GM13977 (cell line): ENCODE measurements at regions not wholly inside any gene's neighbourhood (a gene's known extent, or its start where the extent isn't known, plus 50 kb on each side); places are given as distances from the start of the nearest gene placed in this dataset.

Experiments
- DNase-seq: peaks from one replicate; pipeline ENCODE4 v3.0.0; 2012; ENCODE audit warnings: low spot score
- in situ Hi-C: fragments of 300-500 bp; cut with MboI; formaldehyde crosslinking; loops from one replicate; pipeline ENCODE4 v1.12.0; 2022; ENCODE audit warnings: low sequenced_read_pairs, low pct_unique_long_range_greater_than_20kb, mixed read lengths, inconsistent platforms; ENCODE audit not compliant: unreplicated experiment
- TF ChIP-seq, protein P1 (sequence below): IDR thresholded peaks from 2 replicates; pipeline ENCODE4 v1.5.1; 2012; ENCODE audit warnings: mild to moderate bottlenecking, control low read depth; ENCODE audit not compliant: insufficient read depth; ENCODE audit errors: extremely low read depth, missing control alignments

DNA sequence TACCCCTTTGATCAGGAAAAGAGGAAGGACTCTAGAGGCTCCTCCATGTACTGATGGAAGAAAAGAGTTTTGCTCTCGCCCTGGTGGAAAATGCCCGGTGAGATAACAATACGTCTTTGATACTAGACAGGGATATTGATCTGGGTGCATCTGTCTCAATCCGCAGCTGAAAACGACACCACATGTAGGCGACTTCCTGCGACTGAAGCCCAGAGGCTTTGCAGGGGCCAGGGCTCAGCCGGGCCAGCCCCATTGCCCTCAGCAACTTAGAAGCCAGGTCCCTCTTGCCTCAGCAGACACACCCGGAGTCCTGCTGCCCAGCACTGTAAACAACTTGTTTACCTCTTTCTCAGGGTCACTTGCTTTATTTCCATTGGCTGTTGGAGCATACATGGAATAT, 409.4 kb downstream of the IRS2 start:
- no peak for DNase-seq
- in situ Hi-C loops: no loop called here
- TF ChIP-seq, protein P1, sequence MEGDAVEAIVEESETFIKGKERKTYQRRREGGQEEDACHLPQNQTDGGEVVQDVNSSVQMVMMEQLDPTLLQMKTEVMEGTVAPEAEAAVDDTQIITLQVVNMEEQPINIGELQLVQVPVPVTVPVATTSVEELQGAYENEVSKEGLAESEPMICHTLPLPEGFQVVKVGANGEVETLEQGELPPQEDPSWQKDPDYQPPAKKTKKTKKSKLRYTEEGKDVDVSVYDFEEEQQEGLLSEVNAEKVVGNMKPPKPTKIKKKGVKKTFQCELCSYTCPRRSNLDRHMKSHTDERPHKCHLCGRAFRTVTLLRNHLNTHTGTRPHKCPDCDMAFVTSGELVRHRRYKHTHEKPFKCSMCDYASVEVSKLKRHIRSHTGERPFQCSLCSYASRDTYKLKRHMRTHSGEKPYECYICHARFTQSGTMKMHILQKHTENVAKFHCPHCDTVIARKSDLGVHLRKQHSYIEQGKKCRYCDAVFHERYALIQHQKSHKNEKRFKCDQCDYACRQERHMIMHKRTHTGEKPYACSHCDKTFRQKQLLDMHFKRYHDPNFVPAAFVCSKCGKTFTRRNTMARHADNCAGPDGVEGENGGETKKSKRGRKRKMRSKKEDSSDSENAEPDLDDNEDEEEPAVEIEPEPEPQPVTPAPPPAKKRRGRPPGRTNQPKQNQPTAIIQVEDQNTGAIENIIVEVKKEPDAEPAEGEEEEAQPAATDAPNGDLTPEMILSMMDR: no peak

DNA sequence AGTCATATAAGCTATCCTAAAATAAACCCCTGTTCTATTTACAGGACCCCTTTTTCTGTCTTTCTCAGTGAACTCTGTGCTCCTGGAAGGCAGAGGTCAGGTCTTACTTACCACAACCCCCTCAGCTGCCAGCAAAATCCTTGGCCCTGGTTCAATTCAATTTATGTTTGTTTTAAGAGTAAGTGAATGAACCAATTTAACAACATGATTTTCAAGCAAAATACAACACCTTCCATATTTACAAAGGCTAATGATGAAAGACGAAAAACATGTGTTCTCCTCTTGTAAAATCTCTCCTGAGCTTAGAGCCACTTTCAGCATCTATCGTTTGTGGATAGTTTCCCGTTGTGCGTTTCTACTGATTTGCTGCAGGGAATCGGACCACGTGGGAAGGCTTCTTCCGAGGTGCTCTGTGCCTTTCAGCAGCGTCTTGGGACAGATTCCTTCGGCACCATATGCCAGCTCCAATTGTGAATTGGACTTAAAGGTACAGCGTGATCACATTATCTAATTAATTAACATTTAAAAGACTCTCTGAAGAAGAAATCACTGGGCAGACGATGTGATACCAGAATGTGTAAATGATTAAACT, 411.7 kb downstream of the IRS2 start:
- in situ Hi-C loops: no loop called here
- TF ChIP-seq, protein P1: no peak
- no peak for DNase-seq

DNA sequence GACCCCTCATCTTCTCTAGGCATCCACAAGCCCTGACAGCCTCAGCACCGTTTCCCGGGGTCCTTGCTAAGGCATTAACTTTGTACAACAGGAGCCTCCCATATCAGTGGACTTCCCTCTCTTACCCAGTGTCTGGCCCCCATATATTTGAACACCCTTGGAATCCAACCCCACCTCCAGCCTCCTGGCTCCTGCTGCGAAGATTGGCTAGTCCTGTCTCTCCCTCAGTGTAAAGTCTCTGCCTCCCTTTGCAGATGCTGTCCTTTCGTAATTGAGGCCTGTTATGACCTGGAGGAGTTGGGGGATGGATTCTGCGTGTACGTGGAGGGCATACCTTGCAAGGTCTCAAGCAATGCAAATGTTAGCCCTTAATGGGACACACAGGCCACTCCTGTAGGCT, 413.7 kb downstream of the IRS2 start:
- in situ Hi-C loops: no loop called here
- TF ChIP-seq, protein P1: no peak
- DNase-seq: no peak

DNA sequence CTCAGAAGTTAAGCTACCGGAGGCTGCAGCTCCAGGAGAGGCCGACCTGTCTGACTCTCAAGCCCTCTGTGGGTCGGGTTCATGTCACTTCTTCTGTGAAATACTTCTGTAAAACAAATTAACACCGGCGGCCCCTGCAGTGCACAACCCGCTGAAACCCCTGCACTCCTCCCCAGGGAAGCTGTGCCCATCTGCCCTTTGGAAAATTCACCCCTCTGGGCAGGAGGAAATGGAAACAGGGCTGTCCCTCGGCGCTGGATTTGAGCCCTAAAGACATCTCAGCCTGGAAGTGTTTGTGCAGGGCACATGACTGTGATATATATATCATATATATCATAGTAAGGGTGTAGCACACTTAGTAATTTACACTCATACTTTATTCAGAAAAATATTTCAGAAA, 415.3 kb downstream of the IRS2 start:
- in situ Hi-C loops: no loop called here
- TF ChIP-seq, protein P1: no peak
- DNase-seq: no peak

DNA sequence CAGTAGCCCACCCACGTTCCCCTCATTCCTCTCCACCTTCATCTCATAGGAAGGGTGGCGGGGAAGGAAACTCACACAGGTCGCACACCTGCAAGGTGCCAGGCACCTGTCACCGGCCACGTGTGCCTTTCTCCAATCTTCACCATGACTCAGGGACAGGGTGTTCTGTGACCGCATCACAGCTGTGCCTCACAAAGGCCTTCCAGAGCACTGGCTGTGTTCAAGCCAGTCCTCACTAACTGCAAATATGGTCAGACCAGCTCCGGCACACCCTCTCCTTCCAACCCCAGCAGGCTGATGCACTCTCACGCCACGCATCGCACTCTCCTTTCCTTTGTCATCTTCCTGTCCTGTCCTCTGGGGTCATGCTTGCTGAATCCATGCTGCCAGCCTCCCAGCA, 415.9 kb downstream of the IRS2 start:
- in situ Hi-C loops: no loop called here
- TF ChIP-seq, protein P1: no peak

DNA sequence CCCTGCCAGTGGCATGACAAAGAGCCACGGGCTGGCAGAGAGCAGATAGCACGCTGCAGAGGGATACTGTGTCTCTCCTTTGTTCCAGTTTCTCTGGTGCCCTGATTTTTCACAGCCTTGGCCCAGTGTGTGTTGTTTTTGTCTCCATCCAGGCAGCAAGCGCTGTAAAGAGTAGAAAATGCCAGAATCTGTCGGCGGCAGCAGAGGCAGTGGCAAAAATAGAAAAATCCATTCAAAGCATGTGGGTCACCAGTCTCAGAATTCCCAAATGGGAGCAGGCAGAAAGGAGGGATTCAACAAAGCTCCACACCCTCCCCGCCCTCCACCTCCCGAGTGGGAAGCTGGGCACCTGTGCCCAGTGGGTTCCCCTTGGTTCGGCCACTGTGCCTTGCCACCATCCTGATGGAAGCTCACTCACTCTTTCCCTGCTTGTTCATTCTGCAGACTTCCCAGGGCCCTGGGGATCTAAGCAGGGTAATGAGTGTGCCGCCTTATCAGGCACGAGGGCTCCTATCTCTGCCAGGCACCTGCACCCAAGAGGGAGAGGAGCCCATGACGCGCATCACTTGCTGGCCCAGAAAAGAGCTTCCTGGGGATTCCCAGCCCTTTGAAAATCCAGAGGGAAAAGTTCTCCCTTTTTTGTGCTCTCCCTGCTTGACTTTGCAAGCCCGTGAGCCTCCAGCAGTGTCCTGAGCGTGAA, 416.9 kb downstream of the IRS2 start:
- no peak for DNase-seq
- in situ Hi-C loops: no loop called here
- TF ChIP-seq, protein P1: no peak

More for the DNA sequence above, 415.9 kb downstream of the IRS2 start:
- no peak for DNase-seq
